HFF-Myc (cell line): ENCODE measurements at regions not wholly inside any gene's neighbourhood (a gene's known extent, or its start where the extent isn't known, plus 50 kb on each side); places are given as distances from the start of the nearest gene placed in this dataset.

Source experiments
- DNase-seq: peaks from one replicate; pipeline ENCODE4 v3.0.0-alpha.2; 2011; ENCODE audit warnings: low read depth; ENCODE audit errors: extremely low read depth
- H3K4me3 ChIP-seq: replicated peaks from 2 replicates; pipeline ENCODE4 v1.5.1; 2011; ENCODE audit warnings: low read depth, mild to moderate bottlenecking, control low read depth, low read length
- CTCF ChIP-seq: IDR thresholded peaks from 2 replicates; pipeline ENCODE4 v1.5.1; 2012; ENCODE audit warnings: mild to moderate bottlenecking, low read depth, low read length, control low read depth; ENCODE audit errors: missing control alignments

- no peak for TF ChIP-seq CTCF
- no peak for DNase-seq
- no peak overlapping the region for H3K4me3 ChIP-seq
Measured at GRCh38 chr5:110094109-110094508, 404.4 kb downstream of the MAN2A1 start.

GRCh38 chr5:110094548-110094947 lies 404.8 kb downstream of the MAN2A1 start:
- no peak for DNase-seq
- no peak overlapping the region for H3K4me3 ChIP-seq
- no peak for TF ChIP-seq CTCF

GRCh38 chr5:110096419-110096818 lies 406.7 kb downstream of the MAN2A1 start:
- H3K4me3 ChIP-seq = no peak overlapping the region
- no peak for DNase-seq
- no peak for TF ChIP-seq CTCF

- no peak overlapping the region for H3K4me3 ChIP-seq
- no peak for DNase-seq
- no peak for TF ChIP-seq CTCF
Measured at GRCh38 chr5:110099572-110099971, 409.8 kb downstream of the MAN2A1 start.

- DNase-seq = no peak
- no peak overlapping the region for H3K4me3 ChIP-seq
- no peak for TF ChIP-seq CTCF
Measured at GRCh38 chr5:110103081-110103480, 413.4 kb downstream of the MAN2A1 start.

- H3K4me3 ChIP-seq = no peak overlapping the region
Measured at GRCh38 chr5:110104060-110104725, 414.5 kb downstream of the MAN2A1 start.

More at GRCh38 chr5:110104060-110104725, 414.5 kb downstream of the MAN2A1 start:
- TF ChIP-seq CTCF = no peak
- no peak for DNase-seq
